ENCODE measurements at regions not wholly inside any gene's neighbourhood (a gene's known extent, or its start where the extent isn't known, plus 50 kb on each side); places are given as distances from the start of the nearest gene placed in this dataset.

DNA sequence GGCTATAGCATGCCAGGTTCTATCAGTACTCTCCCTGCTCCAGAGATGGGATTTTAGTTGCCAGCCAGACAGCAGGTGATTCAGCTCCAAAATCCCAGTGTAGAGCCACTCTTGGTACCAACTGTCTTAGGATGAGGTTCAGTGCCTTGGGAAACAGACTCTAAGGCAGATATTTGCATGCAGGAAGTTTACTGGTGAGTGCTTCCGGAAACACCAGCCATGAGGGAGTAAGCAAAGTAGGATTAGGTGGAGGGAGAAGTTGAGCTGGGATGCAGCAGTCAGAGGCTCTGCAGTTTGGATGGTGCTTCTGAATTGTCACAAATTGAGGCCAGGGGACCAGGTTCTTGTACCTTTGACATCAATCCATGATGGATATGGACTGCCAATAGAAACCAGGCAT lies 207.5 kb upstream of the JUN start:
- intact Hi-C loops (cut with DNase I): no loop called here

DNA sequence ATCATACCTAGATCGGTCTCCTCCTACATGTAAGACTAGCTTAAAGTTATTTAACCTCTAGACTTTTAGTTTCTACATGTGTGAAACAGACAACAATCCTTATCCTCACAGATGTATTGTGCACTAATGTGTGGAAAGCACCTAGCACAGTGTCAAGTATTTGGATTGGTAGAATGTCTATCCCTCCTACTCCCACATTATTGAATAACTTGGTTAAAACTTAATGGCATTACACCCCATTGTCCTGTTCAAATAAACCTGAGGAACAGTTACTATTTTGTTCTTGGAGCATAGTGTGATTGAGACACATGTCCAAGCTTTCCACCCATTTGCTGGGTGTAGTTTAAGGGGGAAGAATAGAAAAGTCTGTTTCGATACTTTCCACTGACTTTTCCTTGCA lies 208.8 kb upstream of the JUN start:
- Histone ChIP-seq H3K9me3 (no peaks in the 10 kb centered on the region), H3K4me3 (no peak overlapping the region), H3K27me3 (no peaks in the 10 kb centered on the region), H3K27ac (no peak overlapping the region), H3K36me3 (no peaks in the 10 kb centered on the region), H3K4me1 (ENCODE audit: insufficient read depth) (no peaks in the 10 kb centered on the region)
- intact Hi-C loops (cut with DNase I): no loop called here
- 97 to 99% (median 97%) methylated on average over 2 of the region's 2 CpGs for WGBS, 3 donors
- DNase-seq: no peak
- TF ChIP-seq, protein P1, sequence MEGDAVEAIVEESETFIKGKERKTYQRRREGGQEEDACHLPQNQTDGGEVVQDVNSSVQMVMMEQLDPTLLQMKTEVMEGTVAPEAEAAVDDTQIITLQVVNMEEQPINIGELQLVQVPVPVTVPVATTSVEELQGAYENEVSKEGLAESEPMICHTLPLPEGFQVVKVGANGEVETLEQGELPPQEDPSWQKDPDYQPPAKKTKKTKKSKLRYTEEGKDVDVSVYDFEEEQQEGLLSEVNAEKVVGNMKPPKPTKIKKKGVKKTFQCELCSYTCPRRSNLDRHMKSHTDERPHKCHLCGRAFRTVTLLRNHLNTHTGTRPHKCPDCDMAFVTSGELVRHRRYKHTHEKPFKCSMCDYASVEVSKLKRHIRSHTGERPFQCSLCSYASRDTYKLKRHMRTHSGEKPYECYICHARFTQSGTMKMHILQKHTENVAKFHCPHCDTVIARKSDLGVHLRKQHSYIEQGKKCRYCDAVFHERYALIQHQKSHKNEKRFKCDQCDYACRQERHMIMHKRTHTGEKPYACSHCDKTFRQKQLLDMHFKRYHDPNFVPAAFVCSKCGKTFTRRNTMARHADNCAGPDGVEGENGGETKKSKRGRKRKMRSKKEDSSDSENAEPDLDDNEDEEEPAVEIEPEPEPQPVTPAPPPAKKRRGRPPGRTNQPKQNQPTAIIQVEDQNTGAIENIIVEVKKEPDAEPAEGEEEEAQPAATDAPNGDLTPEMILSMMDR (IDR thresholded peaks at IDR 0.05): no peak
- TF ChIP-seq EP300 (IDR thresholded peaks at IDR 0.05) (no peak), POLR2A (IDR thresholded peaks at IDR 0.05) (no peak)

More for the DNA sequence above, 207.5 kb upstream of the JUN start:
- 80 to 88% (median 83%) methylated on average over 1 of the region's 1 CpG for WGBS, 3 donors
- Histone ChIP-seq H3K9me3 (no peaks in the 10 kb centered on the region), H3K27ac (no peak overlapping the region), H3K27me3 (no peaks in the 10 kb centered on the region), H3K4me1 (ENCODE audit: insufficient read depth) (peaks cover 1% of the 10 kb centered on the region), H3K36me3 (no peaks in the 10 kb centered on the region), H3K4me3 (no peak overlapping the region)
- TF ChIP-seq POLR2A (IDR thresholded peaks at IDR 0.05) (no peak), EP300 (IDR thresholded peaks at IDR 0.05) (no peak)
- no peak for DNase-seq

DNA sequence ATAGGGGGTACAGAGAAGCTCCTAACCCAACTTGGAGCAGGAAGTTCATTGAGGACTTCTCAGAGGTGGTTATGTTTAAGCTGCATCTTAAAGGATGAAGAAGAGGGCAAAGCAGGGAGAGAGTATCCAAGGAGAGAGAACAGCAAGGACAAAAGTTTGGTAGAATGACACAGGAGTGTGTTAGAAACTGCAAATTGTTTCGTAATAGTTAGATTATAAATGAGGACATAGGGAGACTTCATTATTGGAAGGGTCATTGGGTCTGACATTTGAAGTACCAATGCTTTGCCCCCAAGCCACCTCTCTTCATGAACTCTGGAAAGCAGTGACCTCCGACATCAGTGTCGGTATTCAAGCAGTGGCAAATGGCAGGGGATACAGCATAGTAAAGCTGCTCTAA lies 209.6 kb upstream of the JUN start:
- H3K9me3 ChIP-seq: no peaks in the 10 kb centered on the region
- H3K27ac ChIP-seq: no peak overlapping the region
- DNase-seq: no peak
- no peak overlapping the region for H3K4me3 ChIP-seq
- intact Hi-C loops (cut with DNase I): no loop called here
- WGBS, 3 donors: 95 to 96% (median 95%) methylated on average over 3 of the region's 3 CpGs
- H3K4me1 ChIP-seq (ENCODE audit: insufficient read depth): no peaks in the 10 kb centered on the region
- no peaks in the 10 kb centered on the region for H3K36me3 ChIP-seq
- TF ChIP-seq, protein P1 (IDR thresholded peaks at IDR 0.05): no peak
- no peak for TF ChIP-seq EP300 (IDR thresholded peaks at IDR 0.05)
- TF ChIP-seq POLR2A (IDR thresholded peaks at IDR 0.05): no peak
- no peaks in the 10 kb centered on the region for H3K27me3 ChIP-seq

- no peak overlapping the region for H3K27ac ChIP-seq
- TF ChIP-seq EP300 (IDR thresholded peaks at IDR 0.05): no peak
- intact Hi-C loops (cut with DNase I): no loop called here
- WGBS, 3 donors: 54 to 78% (median 72%) methylated on average over 2 of the region's 2 CpGs
- no peaks in the 10 kb centered on the region for H3K4me1 ChIP-seq (ENCODE audit: insufficient read depth)
- H3K27me3 ChIP-seq: no peaks in the 10 kb centered on the region
- H3K36me3 ChIP-seq: no peaks in the 10 kb centered on the region
- DNase-seq: no peak
- no peaks in the 10 kb centered on the region for H3K9me3 ChIP-seq
- no peak overlapping the region for H3K4me3 ChIP-seq
These were observed 210.8 kb upstream of the JUN start for GRCh38 chr1:58994664-58995063.

DNA sequence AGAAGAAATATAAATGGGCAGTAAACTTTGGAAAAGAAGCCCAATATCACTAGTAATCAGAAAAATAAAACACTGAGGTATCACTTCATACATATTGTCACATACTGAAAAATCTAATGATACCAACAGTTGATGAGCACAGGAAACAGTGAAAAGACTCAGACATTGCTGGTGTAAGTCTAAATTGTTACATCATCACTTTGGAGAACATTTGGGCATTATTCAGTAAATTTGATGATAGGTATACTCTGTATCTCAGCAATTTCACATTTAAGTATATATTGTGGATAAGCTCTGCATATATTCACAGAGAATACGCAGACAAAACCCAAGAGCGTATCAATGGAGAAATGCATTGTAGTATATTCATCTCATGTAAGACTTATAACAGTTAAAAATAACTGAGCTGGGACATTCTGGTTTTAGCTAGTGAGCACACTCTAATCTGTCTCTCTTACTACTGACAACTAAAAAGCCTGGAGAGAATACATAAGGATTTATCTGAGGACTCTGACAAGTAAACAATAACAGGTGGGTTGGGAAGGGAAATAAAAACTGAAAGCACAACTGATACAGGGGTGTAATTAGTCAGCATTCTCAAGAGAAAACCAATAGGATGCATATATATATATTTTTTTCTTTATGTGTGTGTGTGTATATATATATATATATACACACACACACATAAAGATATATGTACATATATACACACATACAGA lies 212.7 kb upstream of the JUN start:
- 97 to 98% (median 97%) methylated on average over 2 of the region's 2 CpGs for WGBS, 3 donors
- Histone ChIP-seq H3K4me3 (no peak overlapping the region), H3K36me3 (no peaks in the 10 kb centered on the region), H3K27ac (no peak overlapping the region), H3K4me1 (ENCODE audit: insufficient read depth) (no peaks in the 10 kb centered on the region), H3K9me3 (no peaks in the 10 kb centered on the region), H3K27me3 (no peaks in the 10 kb centered on the region)
- no peak for DNase-seq
- TF ChIP-seq POLR2A (IDR thresholded peaks at IDR 0.05) (no peak), EP300 (IDR thresholded peaks at IDR 0.05) (no peak)
- TF ChIP-seq, protein P1 (IDR thresholded peaks at IDR 0.05): no peak
- intact Hi-C loops (cut with DNase I): no loop called here

All from ovary (tissue), 7 donors.